SK-N-SH (cell line): ENCODE measurements at regions not wholly inside any gene's neighbourhood (a gene's known extent, or its start where the extent isn't known, plus 50 kb on each side); places are given as distances from the start of the nearest gene placed in this dataset.

ENCODE experiments used
- CTCF ChIA-PET: fragments of 300-600, 350-600 bp; formaldehyde crosslinking; extraction: SDS; loops from one replicate; lab custom pipeline; 2021; lab: Yijun Ruan, JAX
- POLR2A ChIA-PET: fragments of 350-600 bp; sonication (Branson Sonifier 250); formaldehyde crosslinking; extraction: SDS; loops from one replicate; lab custom pipeline; 2020; ENCODE audit warnings: antibody characterized with exemption, inconsistent platforms; lab: Yijun Ruan, JAX
- DNase-seq: peaks from one replicate; pipeline ENCODE4 v3.0.0; 2012
- H2AFZ ChIP-seq: fragments of 200-600 bp; sonication (generic); 2 replicates; pipeline ENCODE4 v1.8.1; 2016; ENCODE audit warnings: antibody characterized with exemption, mild to moderate bottlenecking, low read depth
- H3F3A ChIP-seq: fragments of 200-600 bp; sonication (generic); replicated peaks from 2 replicates; pipeline ENCODE3; 2016; ENCODE audit warnings: antibody characterized with exemption, mild to moderate bottlenecking; ENCODE audit not compliant: insufficient read depth
- H3K27ac ChIP-seq, 2 experiments: fragments of 200-500 bp in 1 of 2; fragments of 200-600 bp in 1 of 2; sonication (Bioruptor generic) in 1 of 2; sonication (generic), shearing (Covaris generic) in 1 of 2; 2 replicates each; pipeline versions ENCODE4 v1.5.1 to v1.6.1; 2014 to 2016; ENCODE audit warnings: low read depth in 2 of 2, inconsistent platforms in 1 of 2, low read length in 1 of 2, mild to moderate bottlenecking in 1 of 2, mixed read lengths in 1 of 2
- H3K27me3 ChIP-seq: fragments of 200-600 bp; sonication (generic), shearing (Covaris generic); 2 replicates; pipeline ENCODE4 v1.6.1; 2016; ENCODE audit warnings: mixed run types; ENCODE audit not compliant: insufficient read depth
- H3K36me3 ChIP-seq, 2 experiments: fragments of 200-500 bp in 1 of 2; fragments of 200-600 bp in 1 of 2; sonication (Bioruptor generic) in 1 of 2; sonication (generic) in 1 of 2; replicated peaks in 1 of 2; 2 replicates each; pipeline versions ENCODE3 to v1.5.1; 2014 to 2016; ENCODE audit warnings: low read length in 1 of 2, mild to moderate bottlenecking in 1 of 2; ENCODE audit not compliant: insufficient read depth in 2 of 2, control insufficient read depth in 1 of 2
- H3K4me1 ChIP-seq, 2 experiments: fragments of 200-500 bp in 1 of 2; fragments of 200-600 bp in 1 of 2; sonication (Bioruptor generic) in 1 of 2; sonication (generic), shearing (Covaris generic) in 1 of 2; 2 replicates each; pipeline versions ENCODE4 v1.5.1 to v1.6.1; 2014 to 2016; ENCODE audit warnings: low read depth in 1 of 2, low read length in 1 of 2, mixed run types in 1 of 2; ENCODE audit not compliant: insufficient read depth in 2 of 2, control insufficient read depth in 1 of 2
- H3K4me2 ChIP-seq: fragments of 200-600 bp; sonication (generic), shearing (Covaris generic); 2 replicates; pipeline ENCODE4 v1.6.1; 2017; ENCODE audit warnings: mixed run types
- H3K4me3 ChIP-seq, 2 experiments: fragments of 200-500 bp in 1 of 2; fragments of 200-600 bp in 1 of 2; sonication (Bioruptor generic) in 1 of 2; sonication (generic), shearing (Covaris generic) in 1 of 2; 2 replicates each; pipeline versions ENCODE4 v1.5.1 to v1.8.1; 2014 to 2016; ENCODE audit warnings: low read depth in 2 of 2, inconsistent platforms in 1 of 2, low read length in 1 of 2, mild to moderate bottlenecking in 1 of 2, mixed read lengths in 1 of 2, moderate library complexity in 1 of 2
- H3K79me2 ChIP-seq: fragments of 200-600 bp; sonication (generic); 2 replicates; pipeline ENCODE4 v1.8.1; 2017; ENCODE audit warnings: mild to moderate bottlenecking; ENCODE audit not compliant: insufficient read depth
- H3K9ac ChIP-seq: fragments of 200-600 bp; sonication (generic); 2 replicates; pipeline ENCODE4 v1.6.1; 2017; ENCODE audit warnings: mixed run types
- H3K9me2 ChIP-seq: fragments of 200-600 bp; sonication (generic); 2 replicates; pipeline ENCODE4 v1.6.1; 2017; ENCODE audit warnings: mixed run types
- H3K9me3 ChIP-seq: fragments of 200-600 bp; sonication (generic); 2 replicates; pipeline ENCODE4 v1.6.1; 2017; ENCODE audit warnings: mixed run types, mild to moderate bottlenecking, moderate library complexity
- H4K20me1 ChIP-seq: fragments of 200-600 bp; sonication (generic); 2 replicates; pipeline ENCODE4 v1.6.1; 2017; ENCODE audit warnings: mild to moderate bottlenecking, mixed run types; ENCODE audit not compliant: insufficient read depth
- CTCF ChIP-seq: fragments of 200-600 bp; sonication (generic); IDR thresholded peaks from 2 replicates; pipeline ENCODE4 v1.6.1; 2017; ENCODE audit warnings: antibody characterized with exemption, mild to moderate bottlenecking, moderate library complexity
- FOSL2 ChIP-seq: IDR thresholded peaks from 2 replicates; pipeline ENCODE4 v1.4.0; 2012; ENCODE audit warnings: low read depth, mild to moderate bottlenecking, moderate library complexity, borderline replicate concordance
- FOXM1 ChIP-seq: IDR thresholded peaks from 2 replicates; pipeline ENCODE4 v1.4.0; 2012; ENCODE audit warnings: low read depth, mild to moderate bottlenecking
- GATA2 ChIP-seq: sonication (generic); formaldehyde crosslinking; IDR thresholded peaks from 2 replicates; pipeline ENCODE4 v1.5.0; 2020; ENCODE audit warnings: mild to moderate bottlenecking, missing genetic modification reagents
- IRF3 ChIP-seq: fragments of 150-350 bp; IDR thresholded peaks from 2 replicates; pipeline ENCODE4 v1.6.1; 2016; ENCODE audit warnings: mild to moderate bottlenecking, low read depth, low read length
- REST ChIP-seq: IDR thresholded peaks from 2 replicates; pipeline ENCODE4 v1.6.1; 2012; ENCODE audit warnings: mild to moderate bottlenecking, low read depth, low read length, moderate library complexity
- RFX5 ChIP-seq: IDR thresholded peaks from 2 replicates; pipeline ENCODE4 v1.6.1; 2012; ENCODE audit warnings: mild to moderate bottlenecking, improper control_type of control experiment, low read length
- RXRA ChIP-seq: IDR thresholded peaks from 2 replicates; pipeline ENCODE4 v1.4.0; 2012; ENCODE audit warnings: low read depth, mild to moderate bottlenecking, borderline replicate concordance
- SMC3 ChIP-seq: IDR thresholded peaks from 2 replicates; pipeline ENCODE4 v1.6.1; 2012; ENCODE audit warnings: low read depth, low read length, improper control_type of control experiment
- TEAD4 ChIP-seq: IDR thresholded peaks from 2 replicates; pipeline ENCODE4 v1.4.0; 2012; ENCODE audit warnings: mild to moderate bottlenecking, borderline replicate concordance; ENCODE audit not compliant: insufficient read depth
- USF2 ChIP-seq: fragments of 150-350 bp; IDR thresholded peaks from 2 replicates; pipeline ENCODE4 v1.6.1; 2017; ENCODE audit warnings: antibody characterized with exemption, low read length, low read depth, borderline replicate concordance
- WGBS: methylation state at CpG from one replicate; pipeline ENCODE4 v1.1.6; 2017; ENCODE audit warnings: low lambda C conversion rate; 5-methylcytosine and 5-hydroxymethylcytosine counted together

- H3F3A ChIP-seq: no peaks in the 10 kb centered on the region
- DNase-seq: no peak
- no peak overlapping the region for H3K4me2 ChIP-seq
- H3K36me3 ChIP-seq: no peaks in the 10 kb centered on the region
- peaks cover 0 to 6% of the 10 kb centered on the region in 2 experiments; a peak in 3 of 4 replicates for H3K4me1 ChIP-seq
- H3K27ac ChIP-seq: peak overlapping the region in 1 of 2 experiments; percentile 58; a peak in 1 of 4 replicates
- H2AFZ ChIP-seq: no peak overlapping the region
- H3K4me3 ChIP-seq: no peak overlapping the region
- no peak overlapping the region for H3K9ac ChIP-seq
- TF ChIP-seq REST (no peak), CTCF (no peak), SMC3 (no peak), TEAD4 (no peak), USF2 (no peak), IRF3 (no peak), FOXM1 (no peak), RFX5 (no peak), FOSL2 (no peak), GATA2 (CRISPR knock-in tag) (no peak), RXRA (no peak)
- ChIA-PET POLR2A (no interaction called here), CTCF (interaction anchor here (1.1 kb wide), 1 partner anchor 9 kb away, joined by 3 read pairs; no protein-coding TSS in a partner anchor)
- no peaks in the 10 kb centered on the region for H4K20me1 ChIP-seq
- H3K9me3 ChIP-seq: no peaks in the 10 kb centered on the region
- WGBS: 80% methylated on average over 1 of the region's 1 CpG
- no peaks in the 10 kb centered on the region for H3K27me3 ChIP-seq
- H3K79me2 ChIP-seq: no peaks in the 10 kb centered on the region
- no peaks in the 10 kb centered on the region for H3K9me2 ChIP-seq
Measured at GRCh38 chr6:50958148-50958697, 139.6 kb downstream of the TFAP2B start.
